ENCODE measurements at regions not wholly inside any gene's neighbourhood (a gene's known extent, or its start where the extent isn't known, plus 50 kb on each side); places are given as distances from the start of the nearest gene placed in this dataset.

- H3K27ac ChIP-seq = no peak overlapping the region
Measured at GRCh38 chr4:29453303-29453820, 1266.8 kb upstream of the PCDH7 start.

GRCh38 chr4:29459926-29460325, 1260.2 kb upstream of the PCDH7 start:
- TF ChIP-seq CTCF (IDR thresholded peaks at IDR 0.05) (no peak), ZFX (IDR thresholded peaks at IDR 0.05; ENCODE audit: borderline replicate concordance) (no peak)
- H3K27ac ChIP-seq = no peak overlapping the region

More at GRCh38 chr4:29453303-29453820, 1266.8 kb upstream of the PCDH7 start:
- TF ChIP-seq CTCF (IDR thresholded peaks at IDR 0.05) (no peak), ZFX (IDR thresholded peaks at IDR 0.05; ENCODE audit: borderline replicate concordance) (no peak)

- TF ChIP-seq CTCF (IDR thresholded peaks at IDR 0.05) (no peak), ZFX (IDR thresholded peaks at IDR 0.05; ENCODE audit: borderline replicate concordance) (no peak)
Measured at GRCh38 chr4:29467044-29467717, 1253.0 kb upstream of the PCDH7 start.

More at GRCh38 chr4:29467044-29467717, 1253.0 kb upstream of the PCDH7 start:
- no peak overlapping the region for H3K27ac ChIP-seq
